HG02678 (cell line): ENCODE measurements at regions not wholly inside any gene's neighbourhood (a gene's known extent, or its start where the extent isn't known, plus 50 kb on each side); places are given as distances from the start of the nearest gene placed in this dataset.
A peak's percentile ranks its signal among the peaks of the same experiment; 100 is the strongest.
"Not testable (repeated sequence)": the region's sequence is repeated elsewhere in the genome, so short reads cannot be mapped to it uniquely, and the experiment has no call there.

ENCODE experiments used
- ATAC-seq: cut with Tn5 transposase; IDR thresholded peaks from one replicate; pipeline ENCODE4 v1.9.1; 2021; ENCODE audit warnings: mild to moderate bottlenecking, moderate library complexity; ENCODE audit not compliant: unreplicated experiment

DNA sequence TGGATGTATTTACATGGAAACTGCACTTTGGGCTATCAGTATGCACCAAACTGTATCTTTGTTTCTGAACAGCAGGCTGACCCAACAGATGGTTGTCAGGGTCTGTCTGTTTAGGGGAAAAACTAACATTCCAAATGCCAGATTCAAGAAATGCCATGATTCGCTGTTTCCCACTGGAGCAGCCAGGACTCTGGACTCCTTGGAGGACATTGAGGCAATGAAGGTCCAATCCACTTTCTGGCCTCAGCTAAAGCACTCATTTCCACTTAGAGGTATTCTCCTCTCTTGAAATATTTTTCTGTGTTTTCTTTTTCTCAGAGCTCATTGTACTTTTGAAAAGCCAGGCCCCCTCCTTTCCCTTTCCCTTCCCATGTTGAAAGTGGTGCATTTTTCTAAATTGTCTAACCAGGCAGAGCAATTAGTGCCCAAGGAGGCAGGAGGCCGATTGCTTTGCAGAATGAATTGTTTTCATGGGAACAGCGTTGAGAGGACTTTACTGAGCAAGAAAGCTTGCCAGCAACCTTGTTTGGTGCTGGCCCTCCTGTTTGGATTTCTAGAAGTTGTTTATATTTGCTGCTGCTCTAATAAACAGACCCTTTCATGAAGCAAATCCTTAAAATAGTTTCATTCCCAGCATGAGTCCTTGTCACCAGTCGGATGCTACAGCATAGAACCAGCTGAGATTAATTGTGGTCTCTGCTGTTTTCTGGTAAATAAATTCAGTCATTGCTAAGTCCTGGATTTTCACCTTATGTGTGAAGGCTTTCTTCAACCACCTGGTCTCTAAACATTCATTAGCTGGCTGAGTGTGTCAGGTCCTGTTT lies 132.8 kb upstream of the TAF11L2 start:
- no peak for ATAC-seq

DNA sequence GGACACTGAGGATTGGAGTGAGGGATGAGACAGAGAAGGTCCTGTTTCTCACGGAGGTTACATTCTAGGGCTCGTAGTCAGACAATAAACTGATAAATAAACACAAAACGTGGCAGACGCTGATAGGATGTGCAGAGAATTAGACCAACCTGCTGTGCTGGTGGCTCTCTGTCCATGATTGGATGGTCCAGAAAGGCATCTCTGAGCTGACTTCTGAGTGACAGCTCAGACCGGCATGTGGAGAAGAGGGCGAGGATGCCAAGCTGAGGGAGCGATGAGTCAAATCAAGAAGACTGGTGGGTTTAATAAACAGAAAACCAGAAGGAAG lies 132.3 kb upstream of the TAF11L2 start:
- ATAC-seq: no peak

DNA sequence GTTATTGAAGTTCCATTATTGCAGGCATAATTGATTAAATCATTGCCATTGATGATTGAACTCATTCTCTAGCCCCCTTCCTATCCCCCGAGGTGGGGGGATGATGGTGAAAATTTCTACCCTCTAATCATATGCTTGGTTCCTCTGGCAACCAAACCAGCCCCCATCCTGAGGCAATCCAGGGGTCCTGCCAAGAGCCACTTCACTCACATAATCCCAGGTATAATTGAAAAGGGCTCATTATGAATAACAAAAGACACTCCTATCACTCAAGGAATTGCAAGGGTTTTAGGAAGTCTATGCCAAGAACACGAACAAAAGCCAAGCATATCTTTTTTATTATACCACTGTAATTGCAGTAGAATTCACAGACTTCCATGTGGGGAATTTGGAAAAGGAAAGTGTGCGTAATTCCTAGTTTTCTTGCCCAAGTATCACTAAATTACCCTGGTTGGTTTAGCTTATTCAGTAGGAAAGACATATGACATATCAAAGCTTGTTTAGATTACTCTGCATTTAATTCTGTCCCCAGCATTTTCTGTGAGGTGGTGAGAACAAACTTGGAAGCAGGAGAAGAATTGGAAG lies 130.7 kb upstream of the TAF11L2 start:
- no peak for ATAC-seq

DNA sequence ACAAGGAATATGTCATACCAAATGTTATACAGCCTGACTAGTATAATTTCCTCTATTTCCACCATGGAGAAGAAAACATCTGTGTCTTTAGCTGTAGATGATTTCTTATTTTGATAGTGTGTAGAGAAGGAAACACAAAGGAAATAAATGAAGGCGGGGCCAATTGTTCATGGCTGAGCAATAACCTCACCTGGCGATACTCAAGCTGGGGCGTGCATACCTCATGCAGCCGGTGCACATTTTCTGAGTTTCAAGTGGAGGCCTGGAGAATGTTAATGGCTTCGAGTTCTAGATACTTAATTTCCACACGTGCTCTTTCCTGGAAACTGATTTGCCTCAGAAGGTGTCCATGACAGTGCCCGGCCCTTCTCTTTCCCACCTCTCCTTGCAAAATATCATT lies 127.4 kb upstream of the TAF11L2 start:
- ATAC-seq: no peak

DNA sequence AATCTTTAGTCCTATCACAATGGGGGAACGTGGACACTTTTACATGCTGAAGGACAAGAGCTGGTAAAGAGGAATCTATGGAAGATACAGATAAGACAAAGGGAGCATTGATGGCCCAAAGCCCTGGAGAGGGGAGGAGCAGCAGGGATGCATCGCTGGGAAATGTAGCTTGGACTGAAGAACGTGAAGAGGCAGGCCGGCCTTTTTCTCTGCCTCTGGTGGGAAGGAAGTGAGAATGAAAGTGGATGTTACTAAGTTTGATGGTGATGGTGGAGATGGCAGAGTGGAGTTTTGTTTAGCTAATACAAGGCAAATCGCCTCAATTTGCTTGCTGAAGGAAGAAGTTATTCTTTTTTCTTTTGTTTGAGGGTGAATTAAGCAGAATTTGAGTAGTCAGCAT lies 124.6 kb upstream of the TAF11L2 start:
- ATAC-seq: no peak

DNA sequence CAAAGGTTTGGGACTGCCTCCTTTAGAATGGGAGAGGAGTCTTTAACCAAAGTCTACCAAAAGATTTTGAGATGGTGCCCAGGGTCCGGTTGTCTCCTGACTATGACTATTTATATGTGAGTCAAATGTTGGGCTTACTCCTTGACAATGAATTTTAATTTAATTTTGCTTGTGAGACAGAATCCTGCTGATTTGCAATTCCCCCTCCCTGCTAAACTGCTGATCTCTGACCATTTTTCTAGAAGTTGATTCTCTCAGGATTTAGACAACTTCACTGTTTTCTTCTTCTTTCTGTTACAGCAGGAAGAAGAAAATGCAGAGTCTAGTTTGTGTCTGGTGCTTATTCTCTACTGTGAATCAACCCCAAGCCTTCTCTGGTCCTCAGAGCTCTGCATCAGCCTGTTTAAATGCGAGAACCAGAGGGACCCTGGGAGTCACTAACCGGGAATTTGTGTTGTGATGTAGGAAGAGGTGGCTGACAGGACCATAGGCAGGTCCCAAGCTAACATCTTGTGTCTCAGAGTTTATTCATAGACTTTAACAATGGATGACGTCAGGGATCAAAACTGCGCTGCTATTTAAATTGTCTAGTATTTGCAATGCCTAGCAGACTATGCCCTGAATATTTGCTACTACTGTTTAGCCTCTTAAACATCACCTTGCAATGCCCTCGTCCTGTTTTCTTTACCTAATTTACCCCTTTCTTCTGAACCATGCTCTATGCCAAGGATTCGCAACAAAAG lies 124.0 kb upstream of the TAF11L2 start:
- ATAC-seq: no peak

DNA sequence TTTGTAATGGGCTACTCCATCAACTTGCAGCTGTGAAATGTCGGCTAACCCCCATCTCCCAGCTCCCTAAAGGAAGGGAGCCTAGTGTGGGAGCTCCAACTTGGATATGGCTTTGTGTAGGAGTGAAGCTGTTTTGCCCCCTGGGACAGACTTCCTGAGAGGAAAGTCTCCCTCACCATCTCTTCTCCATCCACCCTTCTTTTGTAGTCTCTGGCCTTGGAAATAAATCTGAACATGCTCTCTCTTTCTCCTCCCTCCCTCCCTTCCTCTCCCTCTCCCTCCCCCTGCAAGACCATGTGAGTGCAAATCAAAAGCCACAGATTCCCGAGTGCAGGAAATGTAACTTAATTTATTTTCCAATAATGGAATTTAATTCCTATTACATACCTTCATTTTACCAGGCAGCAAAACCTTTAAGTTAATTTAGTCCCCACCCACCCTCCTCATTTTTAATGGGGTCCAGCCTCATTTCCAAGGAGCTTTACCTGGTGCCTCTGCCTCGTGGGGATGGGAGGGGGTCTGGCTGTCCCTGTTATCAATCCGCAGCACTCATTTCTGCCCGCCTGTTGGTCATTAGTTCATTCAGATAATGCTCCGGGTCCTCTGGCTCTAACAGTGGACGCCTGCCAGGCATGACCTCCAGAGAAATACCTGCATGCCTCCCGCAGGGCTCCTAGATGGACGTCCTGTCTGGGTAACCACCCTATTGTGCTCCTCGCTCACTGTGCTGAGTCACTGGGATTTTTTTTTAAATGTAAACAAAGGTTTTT lies 122.9 kb upstream of the TAF11L2 start:
- ATAC-seq: no peak

DNA sequence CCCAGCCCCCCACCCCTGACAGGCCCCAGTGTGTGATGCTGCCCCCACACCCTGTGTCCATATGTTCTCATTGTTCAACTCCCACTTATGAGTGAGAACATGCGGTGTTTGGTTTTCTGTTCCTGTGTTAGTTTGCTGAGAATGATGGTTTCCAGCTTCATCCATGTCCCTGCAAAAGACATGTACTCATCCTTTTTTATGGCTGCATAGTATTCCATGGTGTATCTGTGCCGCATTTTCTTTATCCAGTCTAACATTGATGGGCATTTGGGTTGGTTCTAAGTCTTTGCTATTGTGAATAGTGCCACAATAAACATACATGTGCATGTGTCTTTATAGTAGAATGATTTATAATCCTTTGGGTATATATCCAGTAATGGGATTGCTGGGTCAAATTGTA lies 122.1 kb upstream of the TAF11L2 start:
- ATAC-seq: not testable (repeated sequence)

DNA sequence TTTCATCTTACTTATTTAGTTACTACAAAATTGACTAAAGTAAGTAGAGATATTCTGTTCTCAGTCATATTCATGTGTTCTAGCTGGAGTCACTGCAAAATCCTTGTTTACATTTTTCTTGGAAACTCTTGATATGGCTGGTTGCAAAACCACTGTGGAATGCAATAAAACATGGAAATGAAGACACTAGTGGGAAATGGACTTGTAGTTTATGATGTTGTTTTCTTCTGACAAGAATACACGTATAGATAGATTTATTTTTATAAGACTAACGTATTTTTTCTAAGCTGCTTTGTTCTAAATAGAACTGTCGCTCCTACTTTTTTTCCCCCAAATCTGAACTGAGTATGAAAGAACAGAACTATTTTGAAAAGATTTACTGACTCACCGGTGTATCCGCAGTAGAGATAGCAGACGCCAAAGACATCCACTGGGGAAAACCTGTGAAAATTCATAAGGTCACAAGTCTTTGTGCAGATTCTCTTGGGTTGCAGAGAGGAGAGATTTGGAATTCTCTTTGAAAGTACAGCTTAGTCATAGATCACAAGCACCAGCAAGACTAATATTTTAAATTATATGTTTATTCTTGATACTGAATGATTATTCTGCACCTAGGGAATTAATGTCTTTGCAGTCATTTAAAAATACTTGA lies 119.6 kb upstream of the TAF11L2 start:
- no peak for ATAC-seq

DNA sequence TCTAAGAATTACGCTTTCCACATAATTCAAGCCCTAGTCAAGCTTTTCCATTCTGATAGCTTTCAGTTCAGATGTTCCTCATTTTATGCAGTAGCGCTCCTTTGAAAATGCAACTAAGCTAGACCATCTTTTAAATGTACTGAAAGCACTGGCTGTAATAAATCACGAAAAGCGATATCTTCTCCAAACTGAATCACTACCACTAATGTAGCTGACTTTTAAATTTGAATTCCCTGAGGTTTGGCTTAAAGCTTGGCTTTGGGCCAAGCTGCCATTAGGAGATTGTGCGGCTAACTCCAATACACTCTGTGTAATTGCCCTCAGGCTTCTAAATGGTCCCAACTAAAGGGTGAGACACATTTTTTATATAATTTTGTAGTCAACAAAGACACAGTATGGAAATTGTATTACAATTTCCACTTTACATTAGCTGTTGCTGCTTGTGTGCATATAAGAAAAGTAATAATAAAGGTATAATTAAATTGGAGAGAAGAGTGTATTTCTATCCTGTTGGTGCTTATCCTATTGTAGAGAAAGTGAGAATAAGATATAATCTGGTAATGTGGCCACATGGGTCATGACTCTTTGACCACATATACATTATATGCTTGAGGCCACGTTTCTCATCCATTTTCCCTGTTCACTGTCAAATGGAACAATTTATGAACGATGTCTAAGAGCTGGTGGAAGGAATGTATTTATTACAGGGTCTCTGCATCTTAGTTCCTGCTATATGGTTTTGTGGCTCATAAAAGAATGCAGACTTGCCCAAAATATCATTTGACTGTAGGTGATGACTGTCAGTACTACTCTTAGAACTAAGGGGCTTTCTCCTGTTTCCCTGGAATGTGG lies 118.7 kb upstream of the TAF11L2 start:
- no peak for ATAC-seq

DNA sequence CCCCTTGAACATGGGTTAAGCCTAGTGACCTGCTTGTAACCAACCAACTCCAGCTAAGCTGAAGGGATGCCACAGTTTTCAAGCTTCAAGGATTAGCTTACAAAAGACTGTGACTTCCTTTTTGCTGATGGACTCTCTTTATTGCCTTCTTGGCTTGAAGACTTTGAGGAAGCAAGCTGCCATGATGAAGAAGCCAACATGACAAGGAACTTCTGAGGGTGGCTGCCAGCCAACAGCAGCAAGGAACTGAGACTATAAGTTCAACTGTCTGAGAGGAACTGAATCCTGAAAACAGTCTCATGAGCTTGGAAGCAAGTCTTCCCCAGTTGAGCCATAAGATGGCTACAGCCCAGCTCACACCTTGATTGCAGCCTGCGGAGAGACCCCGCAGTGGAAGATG lies 116.1 kb upstream of the TAF11L2 start:
- no peak for ATAC-seq

DNA sequence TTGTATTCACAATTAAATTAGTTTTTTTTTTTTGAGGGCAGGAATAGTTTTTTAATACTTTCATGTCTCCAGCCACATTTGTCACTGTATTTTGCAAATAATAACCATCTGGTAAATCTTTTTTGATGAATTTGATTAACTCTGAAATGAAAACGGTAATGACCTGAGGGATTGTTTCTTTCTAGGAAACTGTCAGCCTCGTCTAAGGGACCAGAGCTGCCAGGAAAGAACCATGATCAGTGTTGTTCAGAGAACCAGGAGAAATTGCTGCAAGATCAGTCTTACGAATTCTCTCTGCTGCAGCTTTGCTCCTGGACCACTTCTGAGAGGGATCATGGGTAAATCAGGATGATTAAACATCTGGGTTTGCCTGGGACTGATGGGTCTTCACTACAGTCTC lies 114.5 kb upstream of the TAF11L2 start:
- ATAC-seq: no peak

DNA sequence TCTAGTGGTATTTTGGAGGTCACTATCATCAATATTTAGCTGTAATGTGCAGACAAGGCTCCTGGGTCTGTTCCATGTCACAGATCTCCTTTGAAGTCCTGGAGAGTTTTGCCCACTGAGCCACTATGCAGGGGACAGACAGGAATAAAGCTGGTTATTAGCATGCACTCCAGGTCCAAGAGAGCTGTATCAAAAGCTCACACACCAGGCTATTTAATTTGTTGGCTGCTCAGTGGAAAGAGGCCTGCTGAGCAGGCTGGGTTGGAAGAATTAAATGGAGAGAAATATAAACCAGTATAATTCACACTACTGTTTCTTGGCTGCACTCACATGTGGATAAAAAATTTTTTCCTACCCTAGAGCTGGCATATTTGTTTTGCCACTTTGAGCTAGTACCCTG lies 113.8 kb upstream of the TAF11L2 start:
- ATAC-seq: no peak

DNA sequence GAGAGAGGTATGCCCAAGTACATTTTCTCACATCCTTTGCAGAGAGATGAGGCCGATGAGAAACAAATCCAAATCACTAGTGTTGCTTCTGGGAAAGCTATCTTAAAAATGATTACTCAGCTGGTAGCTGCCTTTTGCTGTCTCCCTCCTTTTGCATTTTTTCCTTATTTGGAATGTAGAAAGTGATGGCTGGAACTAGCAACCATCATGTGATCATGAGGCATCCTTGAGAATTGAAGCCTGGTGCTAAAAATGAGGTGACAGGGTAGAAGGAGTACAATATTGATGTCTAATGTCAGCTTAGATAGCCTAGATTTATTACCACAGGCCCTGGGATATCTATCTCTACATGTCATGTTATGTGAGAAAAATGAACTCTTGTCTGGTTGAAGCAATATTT lies 109.3 kb upstream of the TAF11L2 start:
- no peak for ATAC-seq

DNA sequence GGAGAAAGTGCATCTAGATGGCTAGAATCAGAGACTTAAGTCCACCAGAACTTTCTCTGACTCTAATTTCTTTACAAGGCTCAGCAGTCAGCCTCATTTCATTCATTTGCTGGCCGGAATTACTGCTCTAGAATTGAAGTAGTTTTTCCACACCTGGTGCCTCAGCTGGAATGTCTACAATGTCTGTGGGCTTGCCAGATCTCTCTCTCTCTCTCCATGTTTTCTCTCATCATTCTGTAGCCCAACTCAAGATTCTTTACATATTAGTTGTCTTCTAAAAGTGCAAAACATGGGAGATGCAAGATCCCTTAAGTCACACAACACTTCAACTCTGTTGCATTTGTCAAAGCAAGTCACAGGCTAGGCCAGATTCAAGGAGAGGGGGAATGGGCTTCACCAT lies 103.9 kb upstream of the TAF11L2 start:
- no peak for ATAC-seq

DNA sequence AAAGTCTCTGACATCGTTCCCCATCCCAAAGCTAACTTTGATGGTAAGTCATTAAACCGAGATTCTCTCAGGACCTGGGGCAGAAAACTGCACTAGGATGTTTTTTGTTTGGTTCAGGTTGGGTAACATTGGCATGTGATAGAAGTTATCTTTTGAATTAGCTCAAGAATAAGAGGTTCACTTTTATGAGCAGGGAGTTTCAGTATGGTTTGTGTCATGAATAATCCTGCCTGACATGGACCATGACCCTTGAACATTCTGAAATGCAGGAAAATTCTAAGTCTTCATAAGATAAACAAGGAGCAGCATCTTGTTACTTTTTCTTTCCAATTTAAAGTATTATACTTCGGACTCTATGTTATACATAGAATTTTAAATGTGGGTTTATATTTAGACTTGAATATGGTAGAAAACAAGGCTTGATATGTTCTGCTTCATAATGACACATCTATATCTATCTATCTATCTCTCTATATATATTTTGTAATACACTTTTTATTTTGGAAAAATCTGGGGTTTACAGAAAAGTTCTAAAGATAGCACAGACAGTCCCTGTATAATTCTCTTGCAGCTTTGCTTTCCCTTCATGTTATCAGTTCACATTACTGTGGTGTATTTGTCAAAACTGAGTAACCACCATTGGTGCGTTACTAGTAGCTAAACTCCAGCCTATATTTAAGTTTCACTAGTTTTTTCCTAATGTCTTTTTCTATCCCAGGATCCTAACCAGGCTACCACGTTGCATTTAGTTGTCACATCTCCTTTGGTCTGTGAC lies 102.7 kb upstream of the TAF11L2 start:
- no peak for ATAC-seq

DNA sequence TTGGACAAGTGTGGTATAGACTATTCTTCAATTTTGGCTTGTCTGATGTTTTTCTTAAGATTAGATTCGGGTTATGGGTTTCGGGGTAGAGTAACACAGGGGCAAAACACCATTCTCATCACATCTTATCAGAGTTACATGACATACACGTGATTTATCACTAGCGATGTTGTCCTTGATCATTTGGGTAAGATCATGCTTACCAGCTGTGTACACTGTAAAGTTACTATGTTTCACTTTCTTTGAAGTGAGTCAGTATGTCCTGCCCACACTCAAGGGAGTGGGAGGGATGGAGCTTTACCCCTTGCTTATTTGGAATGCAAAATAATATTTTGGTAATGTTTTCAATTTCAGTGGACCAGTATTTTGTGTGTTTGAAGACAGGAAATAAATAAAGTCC lies 101.8 kb upstream of the TAF11L2 start:
- peak; percentile 83 for ATAC-seq

DNA sequence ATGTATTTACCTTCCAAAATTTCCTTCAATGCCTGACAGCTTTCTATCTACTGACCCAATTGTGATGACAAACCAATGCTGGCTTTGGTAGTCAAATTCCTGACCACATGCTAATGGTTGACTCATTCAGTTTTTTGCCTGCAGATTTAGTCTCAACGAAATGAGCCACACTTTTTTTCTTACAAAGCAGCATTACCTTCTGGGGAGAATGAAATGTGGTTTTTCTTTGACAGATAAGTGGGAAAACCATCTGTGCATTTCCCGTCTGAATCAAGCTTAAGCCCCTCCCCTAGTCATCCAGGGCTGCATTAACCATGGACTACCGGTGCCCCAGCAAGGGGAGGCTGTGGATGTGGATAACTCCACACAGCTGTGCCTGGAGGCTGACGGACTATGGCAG lies 99.6 kb upstream of the TAF11L2 start:
- peak; percentile 59 for ATAC-seq
